GM12878 (cell line): ENCODE measurements at regions not wholly inside any gene's neighbourhood (a gene's known extent, or its start where the extent isn't known, plus 50 kb on each side); places are given as distances from the start of the nearest gene placed in this dataset.
A peak's percentile ranks its signal among the peaks of the same experiment; 100 is the strongest.

Experiments used
- BCL11A ChIP-seq: IDR thresholded peaks from 2 replicates; pipeline ENCODE4 v1.6.1; 2011; ENCODE audit warnings: low read depth, low read length
- BRCA1 ChIP-seq: IDR thresholded peaks from 2 replicates; pipeline ENCODE4 v1.6.1; 2011; ENCODE audit warnings: low read depth, low read length, improper control_type of control experiment
- CBX3 ChIP-seq: fragments of 200-600 bp; sonication (generic); IDR thresholded peaks from 2 replicates; pipeline ENCODE4 v1.6.1; 2016; ENCODE audit warnings: low read depth, borderline replicate concordance
- EGR1 ChIP-seq, 2 experiments: IDR thresholded peaks; 1 replicate in 1 of 2; 2 replicates in 1 of 2; pipeline ENCODE4 v1.6.1; 2011 to 2012; ENCODE audit warnings: low read depth in 2 of 2, low read length in 2 of 2, borderline replicate concordance in 1 of 2, mild to moderate bottlenecking in 1 of 2, moderate library complexity in 1 of 2
- EP300 ChIP-seq, 2 experiments: fragments of 150-350 bp in 1 of 2; IDR thresholded peaks; 2 replicates each; pipeline ENCODE4 v1.6.1; 2011 to 2012; ENCODE audit warnings: low read depth in 2 of 2, low read length in 2 of 2, borderline replicate concordance in 1 of 2, improper control_type of control experiment in 1 of 2, inconsistent platforms in 1 of 2; ENCODE audit not compliant: control insufficient read depth in 1 of 2
- GATAD2B ChIP-seq: fragments of 450-650 bp; conservative IDR thresholded peaks from 2 replicates; pipeline ENCODE4 v1.6.1; 2017; ENCODE audit warnings: low read depth, mild to moderate bottlenecking, moderate library complexity
- SMAD5 ChIP-seq: IDR thresholded peaks from 2 replicates; pipeline ENCODE4 v1.6.1; 2016; ENCODE audit warnings: antibody characterized with exemption, low read depth
- SMARCA5 ChIP-seq: fragments of 450-650 bp; IDR thresholded peaks from 2 replicates; pipeline ENCODE4 v1.6.1; 2017; ENCODE audit warnings: mild to moderate bottlenecking
- ZNF207 ChIP-seq: fragments of 450-650 bp; IDR thresholded peaks from 2 replicates; pipeline ENCODE4 v1.6.1; 2014; ENCODE audit warnings: antibody characterized with exemption, mild to moderate bottlenecking, borderline replicate concordance
- ZNF384 ChIP-seq: IDR thresholded peaks from 2 replicates; pipeline ENCODE4 v1.6.1; 2012; ENCODE audit warnings: low read depth, mild to moderate bottlenecking, low read length, improper control_type of control experiment, borderline replicate concordance
- ZSCAN29 ChIP-seq: fragments of 450-650 bp; IDR thresholded peaks from 2 replicates; pipeline ENCODE4 v1.6.1; 2017; ENCODE audit warnings: mild to moderate bottlenecking, moderate library complexity
- TF ChIP-seq, protein P1 (sequence below): fragments of 450-650 bp; IDR thresholded peaks from 2 replicates; pipeline ENCODE4 v1.6.1; 2017; ENCODE audit warnings: low read depth, mild to moderate bottlenecking, moderate library complexity
- TF ChIP-seq, protein P2 (sequence below): fragments of 450-650 bp; IDR thresholded peaks from 2 replicates; pipeline ENCODE4 v1.6.1; 2017; ENCODE audit warnings: borderline replicate concordance
- TF ChIP-seq, protein P3 (sequence below): fragments of 450-650 bp; IDR thresholded peaks from 2 replicates; pipeline ENCODE4 v1.6.1; 2017; ENCODE audit warnings: mild to moderate bottlenecking, moderate library complexity
- TF ChIP-seq, protein P4 (sequence below): fragments of 450-650 bp; formaldehyde crosslinking; IDR thresholded peaks from 2 replicates; pipeline ENCODE4 v1.5.0; 2022; ENCODE audit warnings: mild to moderate bottlenecking, missing genetic modification characterization
- TF ChIP-seq, protein P5 (sequence below): fragments of 450-650 bp; conservative IDR thresholded peaks from 2 replicates; pipeline ENCODE4 v1.6.1; 2017; ENCODE audit warnings: mild to moderate bottlenecking, moderate library complexity

DNA sequence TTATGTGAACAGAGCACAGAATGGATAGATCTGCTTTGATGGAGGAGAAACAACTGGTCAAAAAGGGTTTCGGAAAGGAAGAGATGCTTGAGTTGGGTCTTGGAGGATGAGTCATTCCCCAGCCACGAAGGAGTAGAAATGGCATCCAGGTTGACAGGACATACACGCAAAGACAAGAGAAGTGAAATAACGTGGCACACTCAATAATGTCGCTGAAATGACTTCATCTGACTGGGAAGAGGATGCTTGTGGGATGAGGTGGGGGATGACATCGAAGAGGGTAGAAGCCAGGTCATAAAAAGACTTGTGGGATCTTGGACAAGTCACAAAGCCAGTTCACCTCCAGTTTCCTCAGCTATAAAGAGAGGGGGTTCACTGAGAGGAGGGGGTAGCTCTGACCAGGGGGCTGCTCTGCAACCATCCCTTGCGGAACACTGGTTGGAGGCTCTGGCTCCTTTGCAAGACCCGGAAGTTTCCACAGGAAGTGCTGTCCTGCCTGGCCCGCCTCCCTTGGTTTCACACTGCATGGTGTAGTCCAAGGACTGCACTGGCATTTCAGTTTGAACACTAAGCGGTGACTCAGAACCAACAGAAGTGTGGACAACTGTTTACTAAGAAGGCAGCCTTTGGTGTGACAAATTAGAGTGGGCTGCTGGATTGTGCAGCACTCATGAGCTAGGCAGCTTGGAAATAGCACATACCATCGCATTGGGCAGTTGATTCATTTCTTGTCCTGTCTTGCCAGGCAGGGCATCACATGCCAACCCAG is 189.9 kb upstream of the ADO start (continued):
- TF ChIP-seq, protein P1, sequence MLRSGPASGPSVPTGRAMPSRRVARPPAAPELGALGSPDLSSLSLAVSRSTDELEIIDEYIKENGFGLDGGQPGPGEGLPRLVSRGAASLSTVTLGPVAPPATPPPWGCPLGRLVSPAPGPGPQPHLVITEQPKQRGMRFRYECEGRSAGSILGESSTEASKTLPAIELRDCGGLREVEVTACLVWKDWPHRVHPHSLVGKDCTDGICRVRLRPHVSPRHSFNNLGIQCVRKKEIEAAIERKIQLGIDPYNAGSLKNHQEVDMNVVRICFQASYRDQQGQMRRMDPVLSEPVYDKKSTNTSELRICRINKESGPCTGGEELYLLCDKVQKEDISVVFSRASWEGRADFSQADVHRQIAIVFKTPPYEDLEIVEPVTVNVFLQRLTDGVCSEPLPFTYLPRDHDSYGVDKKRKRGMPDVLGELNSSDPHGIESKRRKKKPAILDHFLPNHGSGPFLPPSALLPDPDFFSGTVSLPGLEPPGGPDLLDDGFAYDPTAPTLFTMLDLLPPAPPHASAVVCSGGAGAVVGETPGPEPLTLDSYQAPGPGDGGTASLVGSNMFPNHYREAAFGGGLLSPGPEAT, result no peak
- TF ChIP-seq SMAD5 (no peak), EGR1 (IDR thresholded peaks at IDR 0.05; ENCODE audit: borderline replicate concordance in 1 of 2, low read depth in 2 of 2, low read length in 2 of 2) (peak in 1 of 2 experiments; percentile 3; a peak in 1 of 3 replicates), ZNF384 (no peak), CBX3 (no peak), BCL11A (peak; percentile 91), SMARCA5 (no peak), EP300 (IDR thresholded peaks at IDR 0.05; ENCODE audit: borderline replicate concordance in 1 of 2, control insufficient read depth in 1 of 2, low read depth in 2 of 2, low read length in 2 of 2) (peak in 1 of 2 experiments; percentile 53; a peak in 1 of 4 replicates), GATAD2B (no peak), ZNF207 (no peak), BRCA1 (no peak), ZSCAN29 (no peak)
- TF ChIP-seq, protein P2, sequence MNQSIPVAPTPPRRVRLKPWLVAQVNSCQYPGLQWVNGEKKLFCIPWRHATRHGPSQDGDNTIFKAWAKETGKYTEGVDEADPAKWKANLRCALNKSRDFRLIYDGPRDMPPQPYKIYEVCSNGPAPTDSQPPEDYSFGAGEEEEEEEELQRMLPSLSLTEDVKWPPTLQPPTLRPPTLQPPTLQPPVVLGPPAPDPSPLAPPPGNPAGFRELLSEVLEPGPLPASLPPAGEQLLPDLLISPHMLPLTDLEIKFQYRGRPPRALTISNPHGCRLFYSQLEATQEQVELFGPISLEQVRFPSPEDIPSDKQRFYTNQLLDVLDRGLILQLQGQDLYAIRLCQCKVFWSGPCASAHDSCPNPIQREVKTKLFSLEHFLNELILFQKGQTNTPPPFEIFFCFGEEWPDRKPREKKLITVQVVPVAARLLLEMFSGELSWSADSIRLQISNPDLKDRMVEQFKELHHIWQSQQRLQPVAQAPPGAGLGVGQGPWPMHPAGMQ, result no peak
- TF ChIP-seq, protein P3, sequence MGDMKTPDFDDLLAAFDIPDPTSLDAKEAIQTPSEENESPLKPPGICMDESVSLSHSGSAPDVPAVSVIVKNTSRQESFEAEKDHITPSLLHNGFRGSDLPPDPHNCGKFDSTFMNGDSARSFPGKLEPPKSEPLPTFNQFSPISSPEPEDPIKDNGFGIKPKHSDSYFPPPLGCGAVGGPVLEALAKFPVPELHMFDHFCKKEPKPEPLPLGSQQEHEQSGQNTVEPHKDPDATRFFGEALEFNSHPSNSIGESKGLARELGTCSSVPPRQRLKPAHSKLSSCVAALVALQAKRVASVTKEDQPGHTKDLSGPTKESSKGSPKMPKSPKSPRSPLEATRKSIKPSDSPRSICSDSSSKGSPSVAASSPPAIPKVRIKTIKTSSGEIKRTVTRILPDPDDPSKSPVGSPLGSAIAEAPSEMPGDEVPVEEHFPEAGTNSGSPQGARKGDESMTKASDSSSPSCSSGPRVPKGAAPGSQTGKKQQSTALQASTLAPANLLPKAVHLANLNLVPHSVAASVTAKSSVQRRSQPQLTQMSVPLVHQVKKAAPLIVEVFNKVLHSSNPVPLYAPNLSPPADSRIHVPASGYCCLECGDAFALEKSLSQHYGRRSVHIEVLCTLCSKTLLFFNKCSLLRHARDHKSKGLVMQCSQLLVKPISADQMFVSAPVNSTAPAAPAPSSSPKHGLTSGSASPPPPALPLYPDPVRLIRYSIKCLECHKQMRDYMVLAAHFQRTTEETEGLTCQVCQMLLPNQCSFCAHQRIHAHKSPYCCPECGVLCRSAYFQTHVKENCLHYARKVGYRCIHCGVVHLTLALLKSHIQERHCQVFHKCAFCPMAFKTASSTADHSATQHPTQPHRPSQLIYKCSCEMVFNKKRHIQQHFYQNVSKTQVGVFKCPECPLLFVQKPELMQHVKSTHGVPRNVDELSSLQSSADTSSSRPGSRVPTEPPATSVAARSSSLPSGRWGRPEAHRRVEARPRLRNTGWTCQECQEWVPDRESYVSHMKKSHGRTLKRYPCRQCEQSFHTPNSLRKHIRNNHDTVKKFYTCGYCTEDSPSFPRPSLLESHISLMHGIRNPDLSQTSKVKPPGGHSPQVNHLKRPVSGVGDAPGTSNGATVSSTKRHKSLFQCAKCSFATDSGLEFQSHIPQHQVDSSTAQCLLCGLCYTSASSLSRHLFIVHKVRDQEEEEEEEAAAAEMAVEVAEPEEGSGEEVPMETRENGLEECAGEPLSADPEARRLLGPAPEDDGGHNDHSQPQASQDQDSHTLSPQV, result no peak
- TF ChIP-seq, protein P4, sequence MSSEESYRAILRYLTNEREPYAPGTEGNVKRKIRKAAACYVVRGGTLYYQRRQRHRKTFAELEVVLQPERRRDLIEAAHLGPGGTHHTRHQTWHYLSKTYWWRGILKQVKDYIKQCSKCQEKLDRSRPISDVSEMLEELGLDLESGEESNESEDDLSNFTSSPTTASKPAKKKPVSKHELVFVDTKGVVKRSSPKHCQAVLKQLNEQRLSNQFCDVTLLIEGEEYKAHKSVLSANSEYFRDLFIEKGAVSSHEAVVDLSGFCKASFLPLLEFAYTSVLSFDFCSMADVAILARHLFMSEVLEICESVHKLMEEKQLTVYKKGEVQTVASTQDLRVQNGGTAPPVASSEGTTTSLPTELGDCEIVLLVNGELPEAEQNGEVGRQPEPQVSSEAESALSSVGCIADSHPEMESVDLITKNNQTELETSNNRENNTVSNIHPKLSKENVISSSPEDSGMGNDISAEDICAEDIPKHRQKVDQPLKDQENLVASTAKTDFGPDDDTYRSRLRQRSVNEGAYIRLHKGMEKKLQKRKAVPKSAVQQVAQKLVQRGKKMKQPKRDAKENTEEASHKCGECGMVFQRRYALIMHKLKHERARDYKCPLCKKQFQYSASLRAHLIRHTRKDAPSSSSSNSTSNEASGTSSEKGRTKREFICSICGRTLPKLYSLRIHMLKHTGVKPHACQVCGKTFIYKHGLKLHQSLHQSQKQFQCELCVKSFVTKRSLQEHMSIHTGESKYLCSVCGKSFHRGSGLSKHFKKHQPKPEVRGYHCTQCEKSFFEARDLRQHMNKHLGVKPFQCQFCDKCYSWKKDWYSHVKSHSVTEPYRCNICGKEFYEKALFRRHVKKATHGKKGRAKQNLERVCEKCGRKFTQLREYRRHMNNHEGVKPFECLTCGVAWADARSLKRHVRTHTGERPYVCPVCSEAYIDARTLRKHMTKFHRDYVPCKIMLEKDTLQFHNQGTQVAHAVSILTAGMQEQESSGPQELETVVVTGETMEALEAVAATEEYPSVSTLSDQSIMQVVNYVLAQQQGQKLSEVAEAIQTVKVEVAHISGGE (CRISPR knock-in tag), result no peak
- TF ChIP-seq, protein P5, sequence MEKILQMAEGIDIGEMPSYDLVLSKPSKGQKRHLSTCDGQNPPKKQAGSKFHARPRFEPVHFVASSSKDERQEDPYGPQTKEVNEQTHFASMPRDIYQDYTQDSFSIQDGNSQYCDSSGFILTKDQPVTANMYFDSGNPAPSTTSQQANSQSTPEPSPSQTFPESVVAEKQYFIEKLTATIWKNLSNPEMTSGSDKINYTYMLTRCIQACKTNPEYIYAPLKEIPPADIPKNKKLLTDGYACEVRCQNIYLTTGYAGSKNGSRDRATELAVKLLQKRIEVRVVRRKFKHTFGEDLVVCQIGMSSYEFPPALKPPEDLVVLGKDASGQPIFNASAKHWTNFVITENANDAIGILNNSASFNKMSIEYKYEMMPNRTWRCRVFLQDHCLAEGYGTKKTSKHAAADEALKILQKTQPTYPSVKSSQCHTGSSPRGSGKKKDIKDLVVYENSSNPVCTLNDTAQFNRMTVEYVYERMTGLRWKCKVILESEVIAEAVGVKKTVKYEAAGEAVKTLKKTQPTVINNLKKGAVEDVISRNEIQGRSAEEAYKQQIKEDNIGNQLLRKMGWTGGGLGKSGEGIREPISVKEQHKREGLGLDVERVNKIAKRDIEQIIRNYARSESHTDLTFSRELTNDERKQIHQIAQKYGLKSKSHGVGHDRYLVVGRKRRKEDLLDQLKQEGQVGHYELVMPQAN, result no peak
